GM19043 (cell line): ENCODE measurements at regions not wholly inside any gene's neighbourhood (a gene's known extent, or its start where the extent isn't known, plus 50 kb on each side); places are given as distances from the start of the nearest gene placed in this dataset.

Experiments
- ATAC-seq: cut with Tn5 transposase; IDR thresholded peaks from one replicate; pipeline ENCODE4 v1.9.1; 2021; ENCODE audit warnings: low read depth; ENCODE audit not compliant: unreplicated experiment

GRCh38 chr6:21457647-21458046 is 135.9 kb upstream of the SOX4 start:
- ATAC-seq: no peak

- no peak for ATAC-seq
These were observed 133.9 kb upstream of the SOX4 start for GRCh38 chr6:21459641-21460040.

- ATAC-seq: no peak
These were observed 131.6 kb upstream of the SOX4 start for GRCh38 chr6:21461844-21462518.

GRCh38 chr6:21462519-21462852 is 131.1 kb upstream of the SOX4 start:
- no peak for ATAC-seq

- no peak for ATAC-seq
These were observed 126.5 kb upstream of the SOX4 start for GRCh38 chr6:21467091-21467490.

- ATAC-seq: no peak
These were observed 125.1 kb upstream of the SOX4 start for GRCh38 chr6:21468461-21468860.

- no peak for ATAC-seq
These were observed 124.3 kb upstream of the SOX4 start for GRCh38 chr6:21469213-21469612.

- no peak for ATAC-seq
These were observed 117.4 kb upstream of the SOX4 start for GRCh38 chr6:21476112-21476511.

- no peak for ATAC-seq
These were observed 115.1 kb upstream of the SOX4 start for GRCh38 chr6:21478411-21478810.

GRCh38 chr6:21478883-21479539 is 114.5 kb upstream of the SOX4 start:
- ATAC-seq: no peak

GRCh38 chr6:21486115-21486514 is 107.4 kb upstream of the SOX4 start:
- no peak for ATAC-seq

GRCh38 chr6:21489826-21490225 is 103.7 kb upstream of the SOX4 start:
- ATAC-seq: no peak

- no peak for ATAC-seq
These were observed 101.6 kb upstream of the SOX4 start for GRCh38 chr6:21491955-21492354.

GRCh38 chr6:21494505-21494904 is 99.0 kb upstream of the SOX4 start:
- ATAC-seq: no peak

GRCh38 chr6:21496196-21496595 is 97.4 kb upstream of the SOX4 start:
- no peak for ATAC-seq

- no peak for ATAC-seq
These were observed 96.8 kb upstream of the SOX4 start for GRCh38 chr6:21496706-21497105.

- no peak for ATAC-seq
These were observed 93.1 kb upstream of the SOX4 start for GRCh38 chr6:21500314-21501020.

- ATAC-seq: no peak
These were observed 92.6 kb upstream of the SOX4 start for GRCh38 chr6:21501021-21501354.

- no peak for ATAC-seq
These were observed 91.7 kb upstream of the SOX4 start for GRCh38 chr6:21501815-21502214.

GRCh38 chr6:21502682-21503081 is 90.9 kb upstream of the SOX4 start:
- no peak for ATAC-seq

- no peak for ATAC-seq
These were observed 88.8 kb upstream of the SOX4 start for GRCh38 chr6:21504790-21505189.

GRCh38 chr6:21505574-21505990 is 88.0 kb upstream of the SOX4 start:
- ATAC-seq: no peak
